Kidney epithelial cell (primary cell): ENCODE measurements at regions not wholly inside any gene's neighbourhood (a gene's known extent, or its start where the extent isn't known, plus 50 kb on each side); places are given as distances from the start of the nearest gene placed in this dataset.

Source experiments
- DNase-seq: peaks from one replicate; pipeline ENCODE4 v3.0.0-alpha.2; 2010; ENCODE audit warnings: low read depth
- H3K27me3 ChIP-seq: 2 replicates; pipeline ENCODE4 v1.6.0; 2011; ENCODE audit warnings: low read length; ENCODE audit not compliant: control insufficient read depth, insufficient read depth
- H3K36me3 ChIP-seq: 2 replicates; pipeline ENCODE4 v1.5.1; 2011; ENCODE audit warnings: low read length; ENCODE audit not compliant: control insufficient read depth, insufficient read depth
- H3K4me3 ChIP-seq: 2 replicates; pipeline ENCODE4 v1.5.1; 2011; ENCODE audit warnings: low read depth, mild to moderate bottlenecking, control low read depth, low read length
- TF ChIP-seq, protein P1 (sequence below): IDR thresholded peaks from 2 replicates; pipeline ENCODE4 v1.5.1; 2011; ENCODE audit warnings: mild to moderate bottlenecking, moderate library complexity, low read length, control low read depth, inconsistent platforms; ENCODE audit not compliant: insufficient read depth, poor library complexity, severe bottlenecking

DNA sequence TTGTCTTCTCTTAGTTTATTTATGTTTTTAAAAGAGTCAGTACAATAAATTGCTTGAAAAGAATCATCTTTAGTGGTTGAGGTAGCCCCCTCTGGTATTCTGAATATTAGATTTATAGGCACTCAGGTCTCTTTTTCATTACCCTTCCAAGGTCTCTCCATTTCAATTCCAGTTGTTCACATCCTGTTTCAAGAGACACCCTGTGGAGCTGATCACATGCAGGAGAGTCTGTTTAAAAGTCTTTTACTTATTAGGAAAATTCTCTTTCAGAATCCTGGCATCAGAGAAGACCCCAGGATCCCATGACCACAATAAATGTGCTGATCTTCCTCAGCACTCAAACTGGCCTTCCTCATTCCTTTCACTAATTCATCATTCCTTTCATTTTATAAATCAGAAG is 195.7 kb downstream of the ZIC4 start:
- no peak for DNase-seq
- Histone ChIP-seq H3K27me3 (no peaks in the 10 kb centered on the region), H3K4me3 (no peak overlapping the region), H3K36me3 (no peaks in the 10 kb centered on the region)
- TF ChIP-seq, protein P1, sequence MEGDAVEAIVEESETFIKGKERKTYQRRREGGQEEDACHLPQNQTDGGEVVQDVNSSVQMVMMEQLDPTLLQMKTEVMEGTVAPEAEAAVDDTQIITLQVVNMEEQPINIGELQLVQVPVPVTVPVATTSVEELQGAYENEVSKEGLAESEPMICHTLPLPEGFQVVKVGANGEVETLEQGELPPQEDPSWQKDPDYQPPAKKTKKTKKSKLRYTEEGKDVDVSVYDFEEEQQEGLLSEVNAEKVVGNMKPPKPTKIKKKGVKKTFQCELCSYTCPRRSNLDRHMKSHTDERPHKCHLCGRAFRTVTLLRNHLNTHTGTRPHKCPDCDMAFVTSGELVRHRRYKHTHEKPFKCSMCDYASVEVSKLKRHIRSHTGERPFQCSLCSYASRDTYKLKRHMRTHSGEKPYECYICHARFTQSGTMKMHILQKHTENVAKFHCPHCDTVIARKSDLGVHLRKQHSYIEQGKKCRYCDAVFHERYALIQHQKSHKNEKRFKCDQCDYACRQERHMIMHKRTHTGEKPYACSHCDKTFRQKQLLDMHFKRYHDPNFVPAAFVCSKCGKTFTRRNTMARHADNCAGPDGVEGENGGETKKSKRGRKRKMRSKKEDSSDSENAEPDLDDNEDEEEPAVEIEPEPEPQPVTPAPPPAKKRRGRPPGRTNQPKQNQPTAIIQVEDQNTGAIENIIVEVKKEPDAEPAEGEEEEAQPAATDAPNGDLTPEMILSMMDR = no peak

DNA sequence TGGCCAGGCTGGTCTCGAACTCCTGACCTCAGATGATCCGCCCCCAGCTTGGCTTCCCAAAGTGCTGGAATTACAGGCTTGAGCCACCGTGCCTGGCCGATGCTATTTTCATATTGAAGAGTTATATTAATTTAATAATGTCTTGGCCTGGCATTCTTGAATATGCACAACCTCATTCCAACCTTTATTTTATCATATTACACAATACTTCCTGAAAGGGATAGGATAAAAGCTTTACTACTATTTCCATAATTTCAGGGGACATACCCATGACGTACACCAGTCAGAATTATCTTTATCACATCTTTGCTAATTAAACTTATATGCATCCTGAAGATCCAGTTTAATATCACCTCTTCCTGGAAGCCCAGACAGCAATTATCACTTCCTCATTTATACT is 205.3 kb downstream of the ZIC4 start:
- Histone ChIP-seq H3K4me3 (no peak overlapping the region), H3K27me3 (no peaks in the 10 kb centered on the region), H3K36me3 (no peaks in the 10 kb centered on the region)
- DNase-seq = no peak
- TF ChIP-seq, protein P1 = no peak

DNA sequence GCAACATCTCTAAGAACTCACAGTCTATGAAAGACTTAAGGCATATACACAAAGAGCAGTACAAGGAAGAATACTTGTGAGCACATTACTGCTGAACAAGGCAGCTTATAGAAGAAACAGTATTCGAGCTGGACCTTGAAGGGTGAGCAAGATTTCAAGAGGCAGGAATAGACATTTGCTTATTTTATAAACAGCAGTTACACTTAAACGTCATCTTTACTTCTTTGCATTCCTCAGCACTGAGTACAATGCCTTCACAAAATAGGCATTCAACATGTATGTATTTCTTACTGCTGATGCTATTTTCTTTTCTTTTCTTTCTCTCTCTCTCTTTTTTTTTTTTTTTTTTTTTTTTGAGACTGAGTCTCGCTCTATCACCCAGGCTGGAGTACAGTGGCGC is 205.8 kb downstream of the ZIC4 start:
- Histone ChIP-seq H3K4me3 (no peak overlapping the region), H3K27me3 (no peaks in the 10 kb centered on the region), H3K36me3 (no peaks in the 10 kb centered on the region)
- TF ChIP-seq, protein P1 = no peak
- no peak for DNase-seq

DNA sequence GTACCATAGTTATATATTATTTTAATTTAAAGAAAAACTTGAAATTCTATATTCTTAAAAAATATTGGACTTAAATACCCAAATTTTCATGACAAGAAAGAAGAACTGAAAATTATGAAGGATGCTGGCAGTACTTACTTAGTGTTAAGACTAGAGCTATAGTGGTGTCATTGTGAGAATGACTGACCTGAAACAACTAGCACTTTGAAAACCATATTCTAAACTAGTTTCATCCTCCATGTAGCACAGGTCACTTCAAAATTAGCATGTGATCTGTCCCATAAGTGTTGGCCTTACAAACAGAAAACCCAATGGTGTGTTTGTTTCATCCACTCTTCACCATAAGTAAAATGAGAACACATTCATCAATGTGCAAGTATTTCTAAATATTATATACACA is 208.6 kb downstream of the ZIC4 start:
- TF ChIP-seq, protein P1 = no peak
- H3K27me3 ChIP-seq = no peaks in the 10 kb centered on the region
- DNase-seq = no peak
- no peaks in the 10 kb centered on the region for H3K36me3 ChIP-seq
- no peak overlapping the region for H3K4me3 ChIP-seq

DNA sequence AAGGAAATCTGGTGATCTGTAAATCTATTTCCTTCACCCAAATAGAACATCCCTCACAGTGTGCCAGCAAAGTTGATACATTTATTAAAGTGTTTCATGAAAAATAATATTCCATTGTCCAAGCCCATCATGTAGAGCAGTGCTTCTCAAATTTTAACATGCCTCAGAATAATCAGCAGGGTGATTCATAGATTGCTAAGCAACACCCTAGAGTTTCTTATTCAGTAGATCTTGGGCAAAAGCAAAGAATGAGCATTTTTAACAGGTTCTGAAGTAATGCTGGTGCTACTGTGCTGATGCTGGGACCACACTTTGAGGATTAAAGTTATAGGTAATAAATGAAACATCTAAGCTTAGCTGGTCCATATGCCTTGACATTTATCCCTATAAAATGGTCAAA is 210.5 kb downstream of the ZIC4 start:
- H3K27me3 ChIP-seq = no peaks in the 10 kb centered on the region
- DNase-seq = no peak
- TF ChIP-seq, protein P1 = no peak
- no peaks in the 10 kb centered on the region for H3K36me3 ChIP-seq
- no peak overlapping the region for H3K4me3 ChIP-seq

DNA sequence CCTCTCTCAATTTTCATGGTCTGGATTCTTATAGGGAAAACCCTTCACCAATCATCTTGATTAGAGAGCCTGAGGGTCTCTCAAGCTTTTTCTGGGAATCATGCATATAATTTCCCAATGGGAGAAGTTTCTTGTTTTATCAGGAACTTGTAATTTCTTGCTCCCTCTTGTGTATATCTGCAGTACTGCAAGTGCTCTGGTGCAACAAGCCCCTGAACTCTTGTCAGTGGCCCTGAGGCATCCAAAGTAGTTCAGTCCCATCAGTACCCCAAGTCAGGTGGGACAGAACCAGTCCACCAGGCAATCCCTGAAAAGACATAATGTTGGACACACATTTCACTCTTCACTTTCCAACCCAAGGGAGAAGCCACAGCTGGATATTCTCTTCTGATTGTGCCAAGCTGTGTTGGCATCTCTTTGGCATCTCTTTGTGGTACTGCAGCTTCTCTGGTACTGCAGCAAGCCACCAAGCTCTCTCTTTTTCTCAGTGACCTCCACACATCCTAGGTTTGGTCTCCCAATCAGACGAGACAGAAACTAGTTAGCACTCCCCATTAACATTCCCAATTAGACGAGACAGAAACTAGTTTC is 214.5 kb downstream of the ZIC4 start:
- Histone ChIP-seq H3K4me3 (no peak overlapping the region), H3K27me3 (no peaks in the 10 kb centered on the region), H3K36me3 (no peaks in the 10 kb centered on the region)
- DNase-seq = peak; percentile 9
- TF ChIP-seq, protein P1 = peak; percentile 70
